ENCODE measurements at regions not wholly inside any gene's neighbourhood (a gene's known extent, or its start where the extent isn't known, plus 50 kb on each side); places are given as distances from the start of the nearest gene placed in this dataset.

GRCh38 chr6:79777713-79778579 is 146.8 kb downstream of the SH3BGRL2 start:
- Histone ChIP-seq H4K20me1 (ENCODE audit: control insufficient read depth, extremely low read depth, insufficient read depth, low read length) (no peaks in the 10 kb centered on the region), H2AFZ (ENCODE audit: control insufficient read depth, low read length) (peak overlapping the region; percentile 79), H3K9me1 (ENCODE audit: control insufficient read depth, extremely low read depth, insufficient read depth, low read length) (no peaks in the 10 kb centered on the region), H3K4me3 (ENCODE audit: control insufficient read depth in 2 of 3, extremely low read depth in 1 of 3, insufficient read depth in 2 of 3, low read depth in 1 of 3, low read length in 3 of 3) (peak overlapping the region in 1 of 3 experiments; percentile 37), H3K79me2 (ENCODE audit: control insufficient read depth, insufficient read depth, low read length) (no peaks in the 10 kb centered on the region), H3K36me3 (ENCODE audit: control insufficient read depth in 2 of 2, extremely low read depth in 1 of 2, insufficient read depth in 2 of 2, low read length in 2 of 2) (no peaks in the 10 kb centered on the region), H3K9ac (ENCODE audit: control insufficient read depth, extremely low read depth, insufficient read depth, low read length) (no peak overlapping the region), H3K27me3 (ENCODE audit: control insufficient read depth, extremely low read depth, insufficient read depth, low read length) (no peaks in the 10 kb centered on the region), H3K4me1 (ENCODE audit: control insufficient read depth, extremely low read depth, insufficient read depth, low read length) (peaks cover 3% of the 10 kb centered on the region), H3K4me2 (ENCODE audit: control insufficient read depth, extremely low read depth, insufficient read depth, low read depth, low read length) (peak overlapping the region; percentile 84), H3K9me3 (ENCODE audit: control insufficient read depth, low read depth, low read length) (no peaks in the 10 kb centered on the region), H3K27ac (ENCODE audit: control insufficient read depth, insufficient read depth, low read length) (peak overlapping the region; percentile 11)
- dilution Hi-C loops (cut with MboI; ENCODE audit: extremely low pct_ligation_motif_present, low sequenced_read_pairs), result no loop called here
- no peak for DNase-seq (ENCODE audit: low read depth, low spot score)
- FAIRE-seq, result no peak
- TF ChIP-seq CTCF (optimal IDR thresholded peaks at IDR 0.05 in 1 of 3, IDR thresholded peaks at IDR 0.05 in 1 of 3, conservative IDR thresholded peaks at IDR 0.05 in 1 of 3; ENCODE audit: extremely low read depth in 1 of 3, insufficient read depth in 2 of 3, low read length in 3 of 3) (peak; percentile 90 to 98 (median 94)), EZH2 (IDR thresholded peaks at IDR 0.05; ENCODE audit: low read length) (no peak)

DNA sequence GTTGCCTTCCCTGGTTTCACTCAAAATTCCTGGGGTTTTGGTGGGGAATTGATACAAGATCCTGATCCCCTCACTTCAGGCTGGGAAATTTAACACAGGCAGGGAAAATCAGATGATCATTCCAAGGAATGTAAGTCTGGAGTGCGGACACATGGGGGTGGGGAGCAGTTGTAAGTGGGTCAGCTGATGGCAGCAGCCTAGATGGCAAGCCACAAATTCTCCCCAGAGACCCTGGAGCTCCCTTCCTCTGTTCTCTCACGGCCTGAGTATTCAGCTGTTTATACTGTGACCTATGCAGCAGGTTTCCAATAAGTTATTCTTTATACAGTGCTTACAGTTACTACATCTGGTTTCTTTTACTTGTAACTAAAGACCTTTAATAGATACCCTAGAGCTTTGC is 144.9 kb downstream of the SH3BGRL2 start:
- Histone ChIP-seq H4K20me1 (ENCODE audit: control insufficient read depth, extremely low read depth, insufficient read depth, low read length) (no peaks in the 10 kb centered on the region), H3K4me3 (ENCODE audit: control insufficient read depth in 2 of 3, extremely low read depth in 1 of 3, insufficient read depth in 2 of 3, low read depth in 1 of 3, low read length in 3 of 3) (no peak overlapping the region), H3K9ac (ENCODE audit: control insufficient read depth, extremely low read depth, insufficient read depth, low read length) (no peak overlapping the region), H3K9me3 (ENCODE audit: control insufficient read depth, low read depth, low read length) (no peaks in the 10 kb centered on the region), H3K27ac (ENCODE audit: control insufficient read depth, insufficient read depth, low read length) (no peak overlapping the region), H3K4me2 (ENCODE audit: control insufficient read depth, extremely low read depth, insufficient read depth, low read depth, low read length) (no peak overlapping the region), H3K4me1 (ENCODE audit: control insufficient read depth, extremely low read depth, insufficient read depth, low read length) (peaks cover 3% of the 10 kb centered on the region), H3K79me2 (ENCODE audit: control insufficient read depth, insufficient read depth, low read length) (no peaks in the 10 kb centered on the region), H2AFZ (ENCODE audit: control insufficient read depth, low read length) (no peak overlapping the region), H3K36me3 (ENCODE audit: control insufficient read depth in 2 of 2, extremely low read depth in 1 of 2, insufficient read depth in 2 of 2, low read length in 2 of 2) (no peaks in the 10 kb centered on the region), H3K27me3 (ENCODE audit: control insufficient read depth, extremely low read depth, insufficient read depth, low read length) (no peaks in the 10 kb centered on the region), H3K9me1 (ENCODE audit: control insufficient read depth, extremely low read depth, insufficient read depth, low read length) (no peaks in the 10 kb centered on the region)
- DNase-seq (ENCODE audit: low read depth, low spot score) (no peak), FAIRE-seq (no peak)
- dilution Hi-C loops (cut with MboI; ENCODE audit: extremely low pct_ligation_motif_present, low sequenced_read_pairs), result no loop called here
- TF ChIP-seq EZH2 (IDR thresholded peaks at IDR 0.05; ENCODE audit: low read length) (no peak), CTCF (optimal IDR thresholded peaks at IDR 0.05 in 1 of 3, IDR thresholded peaks at IDR 0.05 in 1 of 3, conservative IDR thresholded peaks at IDR 0.05 in 1 of 3; ENCODE audit: extremely low read depth in 1 of 3, insufficient read depth in 2 of 3, low read length in 3 of 3) (no peak)

Measured in keratinocyte (primary cell).